SKM-1 (cell line): ENCODE measurements at regions not wholly inside any gene's neighbourhood (a gene's known extent, or its start where the extent isn't known, plus 50 kb on each side); places are given as distances from the start of the nearest gene placed in this dataset.
A peak's percentile ranks its signal among the peaks of the same experiment; 100 is the strongest.

Experiments used
- DNase-seq: peaks from one replicate; lab custom pipeline; 2025; ENCODE audit not compliant: unreplicated experiment; lab: John Stamatoyannopoulos, UW

DNA sequence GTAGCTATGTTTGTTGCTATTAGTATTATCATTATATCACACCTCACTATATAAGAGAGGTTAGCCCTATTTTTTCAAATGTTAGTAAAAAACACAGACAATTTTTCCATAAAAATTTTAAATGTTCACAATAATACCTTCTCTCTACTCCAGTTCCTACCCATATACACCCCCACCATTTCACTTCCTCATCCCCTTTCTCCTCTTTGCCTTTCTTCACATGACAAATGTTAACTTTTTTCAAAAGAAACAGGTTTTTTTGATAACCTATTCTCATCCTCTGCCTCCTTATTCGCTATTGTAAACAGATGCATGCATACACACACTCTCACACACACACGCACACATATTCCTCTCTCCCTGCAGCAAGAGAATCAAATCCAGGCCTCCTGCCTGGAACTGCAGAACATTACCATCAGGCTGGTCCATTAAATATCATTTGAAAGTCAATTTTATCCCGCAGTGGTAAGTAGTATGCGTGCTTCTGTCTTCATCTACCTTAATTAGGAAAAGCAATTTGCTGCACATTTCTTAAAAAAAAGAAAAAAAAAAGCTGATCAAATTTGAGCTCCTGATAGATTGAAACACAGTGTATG is 55.5 kb downstream of the MID1IP1 start:
- no peak for DNase-seq

DNA sequence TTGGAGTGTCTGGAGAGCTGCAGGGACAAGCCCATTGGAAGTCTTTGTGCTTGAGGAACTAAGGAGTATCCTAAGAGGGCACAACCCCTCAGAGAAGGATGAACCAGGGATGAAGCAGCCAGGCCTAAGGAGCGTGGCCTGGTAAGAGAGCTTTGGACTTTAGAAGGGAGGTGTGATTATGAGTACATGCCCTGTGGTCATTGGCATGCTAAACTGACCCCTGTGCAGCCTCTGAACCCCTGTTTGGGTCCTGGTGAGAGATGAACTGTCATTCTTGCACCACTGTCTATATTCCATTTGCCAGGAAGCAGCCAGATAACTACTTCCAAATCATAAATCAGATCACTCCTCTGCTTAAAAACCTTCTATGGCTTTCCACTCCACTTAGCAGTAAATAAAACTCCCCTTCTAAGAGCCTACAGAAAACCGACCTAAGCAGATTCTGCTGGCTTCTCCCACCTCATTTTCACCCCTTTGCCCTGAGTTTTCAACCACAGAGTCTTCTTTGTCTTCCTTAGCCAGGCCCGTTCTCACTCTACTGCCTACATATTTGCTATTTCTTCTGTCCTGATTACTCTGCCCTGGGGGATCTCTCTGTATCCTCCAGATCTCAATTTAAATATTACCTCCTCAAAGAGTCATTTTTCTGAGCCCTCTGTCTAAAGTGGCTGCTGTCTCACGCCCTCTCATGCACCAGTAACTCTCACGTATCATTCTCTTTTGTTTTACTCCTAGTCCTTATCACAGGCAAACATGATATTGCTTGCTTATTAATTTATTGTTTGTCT is 56.7 kb downstream of the MID1IP1 start:
- DNase-seq = no peak

DNA sequence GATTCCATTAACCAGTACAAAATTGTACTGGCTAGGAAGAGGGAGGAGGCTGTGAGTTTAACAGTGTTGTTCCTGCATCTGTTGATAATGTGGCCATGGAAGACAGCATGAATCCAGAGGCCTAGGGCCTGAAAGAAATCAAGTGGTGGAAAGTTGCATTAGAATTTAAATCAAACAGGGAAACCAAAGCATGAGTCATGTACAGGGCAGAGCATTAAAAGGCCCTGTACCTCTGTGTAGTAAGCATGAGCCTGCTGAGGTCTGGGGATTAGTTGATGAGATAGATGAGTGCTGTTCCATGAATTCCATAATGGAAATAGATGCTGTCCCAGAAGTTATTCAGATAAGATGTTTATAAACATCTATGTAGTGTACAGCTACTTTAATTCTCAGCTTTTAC is 58.3 kb downstream of the MID1IP1 start:
- DNase-seq = no peak

DNA sequence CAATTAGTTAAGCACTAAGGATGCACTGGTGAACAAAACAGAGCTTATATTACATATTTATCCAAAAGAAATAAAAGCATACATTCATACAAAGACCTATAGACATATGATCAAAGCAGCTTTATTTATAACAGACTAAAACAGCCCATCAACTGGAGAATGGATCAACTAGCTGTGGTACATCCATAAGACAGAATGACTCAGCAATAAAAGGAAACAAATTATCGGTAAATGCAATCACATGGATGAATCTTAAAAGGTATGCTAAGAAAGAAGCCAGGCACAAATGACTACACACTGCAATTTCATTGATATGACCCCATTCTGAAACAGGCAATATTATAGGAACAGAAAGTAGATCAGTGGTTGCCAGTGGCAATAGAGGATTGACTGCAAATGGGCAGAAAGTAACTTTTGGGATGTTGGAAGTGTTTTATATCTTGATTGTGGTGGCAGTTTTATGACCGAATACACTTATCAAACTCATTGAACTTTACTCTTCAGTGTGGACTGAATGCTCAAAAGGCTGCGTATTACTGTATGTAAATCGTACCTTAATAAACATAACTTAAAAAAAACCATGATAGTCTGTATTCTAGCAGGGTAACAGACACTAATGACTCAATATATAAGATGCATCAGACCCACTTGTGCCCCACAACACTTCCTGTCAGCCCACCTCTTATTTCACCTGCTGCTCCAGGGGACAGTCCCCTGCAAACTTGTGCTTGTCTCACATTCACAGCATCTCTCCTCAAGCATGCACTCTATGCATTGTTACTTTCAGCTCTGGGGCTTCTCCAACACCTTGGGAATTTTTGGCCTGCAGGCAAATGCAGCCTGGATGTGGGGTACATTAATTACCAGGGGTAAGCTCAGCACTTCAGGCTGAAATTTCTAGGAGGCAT is 59.1 kb downstream of the MID1IP1 start:
- no peak for DNase-seq

DNA sequence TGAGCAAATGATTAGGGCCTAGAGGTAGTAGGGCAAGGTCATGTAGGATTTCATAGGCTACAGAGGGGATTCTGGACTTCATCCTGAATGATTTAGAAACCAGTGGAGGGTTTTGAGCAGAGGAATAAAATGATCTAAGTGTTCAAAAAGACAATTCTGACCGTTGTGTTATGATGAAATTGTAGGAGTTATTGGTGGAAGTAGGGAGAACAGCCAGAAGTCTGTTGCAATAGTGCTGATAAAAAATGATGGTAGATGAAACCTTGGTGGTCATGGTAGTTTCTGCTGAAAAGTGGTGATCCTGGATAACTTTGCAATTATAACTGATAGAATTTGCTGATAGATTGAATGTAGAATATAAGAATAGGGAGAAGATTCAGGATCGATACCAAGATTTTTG is 60.2 kb downstream of the MID1IP1 start:
- no peak for DNase-seq

DNA sequence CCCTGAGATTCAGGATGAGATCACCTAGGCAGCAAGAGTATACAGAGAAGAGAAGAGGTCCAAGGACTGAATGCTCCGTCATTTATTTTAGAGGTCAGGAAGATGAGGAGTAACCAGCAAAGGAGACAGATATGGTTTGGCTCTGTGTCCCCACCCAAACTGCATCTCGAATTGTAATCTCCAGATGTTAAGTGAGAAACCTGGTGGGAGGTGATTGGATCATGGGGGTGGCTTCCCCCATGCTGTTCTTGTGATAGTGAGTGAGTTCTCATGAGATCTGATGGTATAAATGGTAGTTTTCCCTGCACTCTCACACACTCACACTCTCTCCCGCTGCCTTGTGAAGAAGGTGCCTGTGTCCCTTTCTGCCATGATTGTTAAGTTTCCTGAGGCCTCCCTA is 60.8 kb downstream of the MID1IP1 start:
- DNase-seq = no peak

DNA sequence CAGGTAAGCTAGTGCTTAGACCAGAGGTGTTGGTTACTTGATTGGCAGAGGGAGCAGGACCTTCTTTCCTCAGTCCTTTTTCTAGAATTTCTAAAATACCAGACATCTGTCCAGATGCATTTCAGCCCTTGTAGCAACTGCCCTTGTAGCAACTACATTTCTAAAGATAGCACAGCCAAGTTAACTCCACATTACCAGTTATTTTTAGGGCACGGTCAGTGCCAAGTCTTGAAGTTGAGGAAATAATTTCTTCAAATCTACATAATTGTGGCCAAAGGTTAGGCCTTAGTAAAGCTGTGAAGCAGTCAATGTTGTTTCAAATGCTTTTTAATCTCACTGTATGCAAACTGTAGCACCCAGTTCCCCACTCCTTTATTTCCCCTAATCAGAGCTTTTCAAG is 62.9 kb downstream of the MID1IP1 start:
- DNase-seq = no peak

DNA sequence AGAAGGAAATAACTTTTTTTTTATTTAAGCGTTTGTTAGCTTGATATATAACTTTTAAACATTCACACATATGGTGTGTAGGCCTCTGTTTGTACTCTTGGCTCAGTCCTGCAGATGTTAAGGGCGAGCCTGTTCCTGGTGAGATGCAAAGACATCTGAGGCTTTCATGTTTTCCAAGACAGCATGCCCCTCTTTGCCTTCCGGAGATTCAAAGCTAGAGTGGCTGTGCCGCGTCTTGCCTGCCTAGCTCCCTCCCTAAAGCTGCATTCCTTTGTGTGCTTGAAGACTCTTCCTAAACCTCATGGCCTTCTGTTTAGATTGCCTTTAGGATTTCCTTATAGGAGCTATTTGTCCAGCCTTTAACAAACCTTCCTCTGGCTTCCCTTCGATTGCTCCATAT is 67.1 kb downstream of the MID1IP1 start:
- DNase-seq = no peak

DNA sequence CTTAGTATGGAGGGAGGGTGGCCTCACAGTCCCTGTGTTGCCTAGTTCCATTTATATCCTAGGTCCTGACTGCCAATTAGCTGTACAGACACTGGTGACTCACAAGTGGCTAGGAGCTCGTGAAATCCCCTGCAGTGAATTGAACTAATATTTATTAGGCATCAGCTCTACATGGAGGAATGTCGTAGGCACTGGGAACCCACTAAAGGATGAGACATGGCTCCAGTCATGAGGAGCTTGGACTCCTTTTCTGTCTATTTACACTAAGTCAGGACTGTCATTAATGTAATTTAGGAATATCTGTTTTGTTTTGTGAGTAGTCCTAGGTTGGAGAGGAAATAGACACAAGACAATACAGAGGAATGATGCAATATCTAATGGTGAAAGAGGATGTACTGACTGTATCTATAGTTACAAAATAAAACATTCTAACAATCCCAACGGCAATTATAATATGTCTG is 67.7 kb downstream of the MID1IP1 start:
- peak; percentile 54 for DNase-seq

DNA sequence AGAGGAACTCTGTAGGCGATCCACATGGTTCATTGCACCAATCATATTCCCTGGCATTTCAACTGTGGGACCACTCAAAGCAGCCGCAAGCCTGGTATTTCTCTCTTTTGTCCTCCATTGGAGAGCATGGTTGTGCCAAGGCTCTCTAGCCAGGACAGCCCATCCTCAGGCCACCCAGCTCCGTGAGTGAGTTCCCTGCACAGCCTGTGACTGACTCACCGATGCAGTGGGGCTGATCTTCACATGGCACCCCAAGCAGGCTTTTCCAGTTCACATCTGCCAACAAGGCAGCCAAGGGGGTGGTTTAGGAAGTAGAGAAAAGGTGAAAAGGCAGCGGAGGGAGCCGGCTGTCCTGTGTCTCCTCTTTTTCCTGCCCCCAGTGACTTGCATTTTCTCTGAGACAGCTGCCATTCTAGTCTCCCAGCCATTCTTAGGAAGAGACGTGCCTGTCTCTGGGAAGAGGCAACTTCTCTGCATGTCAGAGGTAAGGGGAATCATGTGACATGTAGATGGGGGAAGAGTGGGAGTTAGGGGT is 69.2 kb downstream of the MID1IP1 start:
- no peak for DNase-seq

DNA sequence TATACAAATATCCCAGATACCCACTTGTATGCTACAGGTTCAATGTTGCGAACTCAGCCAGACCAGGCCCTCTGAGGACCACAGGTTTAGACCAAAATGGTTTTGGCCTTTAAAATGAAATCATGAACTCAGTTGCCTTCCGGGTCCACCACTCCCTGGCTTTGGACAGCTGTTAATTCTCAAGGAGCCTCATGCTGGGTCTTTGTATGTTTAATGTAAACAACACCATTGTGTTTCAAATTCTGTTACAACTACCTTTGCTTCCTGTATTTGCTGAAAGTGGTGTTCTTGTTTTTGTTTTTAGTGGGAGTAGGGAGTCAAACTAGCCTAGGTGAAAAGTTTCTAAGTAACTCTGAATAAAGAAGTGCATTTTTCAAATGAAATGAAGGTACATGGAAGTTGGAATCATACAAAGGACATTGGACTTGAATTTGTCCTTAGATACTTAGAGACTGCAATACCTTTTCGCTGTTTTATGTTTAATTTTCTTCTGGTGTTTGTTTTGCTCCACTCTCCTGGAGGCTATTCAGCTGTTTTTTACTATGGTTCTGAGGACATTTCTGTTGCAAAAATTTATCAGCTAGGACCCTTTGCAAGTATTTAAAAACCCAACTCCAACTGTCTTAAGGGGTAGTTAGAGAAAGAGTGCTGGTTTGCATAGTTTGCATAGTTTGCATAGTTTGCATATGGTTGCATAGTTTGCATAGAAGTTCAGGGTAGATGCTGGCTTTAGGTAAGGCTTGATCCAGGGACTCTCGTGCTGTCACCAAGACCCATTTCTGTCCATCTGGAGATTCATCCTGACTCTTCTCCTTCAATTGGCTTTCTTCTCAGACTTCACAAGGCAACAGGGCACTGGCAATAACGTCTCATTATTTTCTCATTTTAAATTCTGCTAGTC is 70.1 kb downstream of the MID1IP1 start:
- no peak for DNase-seq

DNA sequence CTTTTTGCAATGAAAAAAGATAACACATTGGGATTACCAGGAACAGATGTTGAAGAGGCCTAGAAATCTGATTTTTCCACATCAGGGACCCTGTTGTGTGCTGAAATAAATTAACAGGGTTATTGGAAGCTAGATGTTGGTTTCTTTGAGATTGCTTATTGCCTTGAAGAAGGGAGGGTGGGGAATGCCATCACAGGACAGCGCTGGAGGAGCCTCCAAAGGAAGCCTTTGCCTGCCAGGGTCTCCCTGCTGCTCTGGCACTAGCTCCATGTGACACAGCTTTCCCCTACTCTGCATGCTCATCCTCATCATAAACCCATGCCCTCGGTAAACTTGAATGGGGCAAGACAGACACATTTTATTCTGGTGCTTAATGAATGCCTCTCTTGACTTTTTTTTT is 76.1 kb downstream of the MID1IP1 start:
- no peak for DNase-seq

DNA sequence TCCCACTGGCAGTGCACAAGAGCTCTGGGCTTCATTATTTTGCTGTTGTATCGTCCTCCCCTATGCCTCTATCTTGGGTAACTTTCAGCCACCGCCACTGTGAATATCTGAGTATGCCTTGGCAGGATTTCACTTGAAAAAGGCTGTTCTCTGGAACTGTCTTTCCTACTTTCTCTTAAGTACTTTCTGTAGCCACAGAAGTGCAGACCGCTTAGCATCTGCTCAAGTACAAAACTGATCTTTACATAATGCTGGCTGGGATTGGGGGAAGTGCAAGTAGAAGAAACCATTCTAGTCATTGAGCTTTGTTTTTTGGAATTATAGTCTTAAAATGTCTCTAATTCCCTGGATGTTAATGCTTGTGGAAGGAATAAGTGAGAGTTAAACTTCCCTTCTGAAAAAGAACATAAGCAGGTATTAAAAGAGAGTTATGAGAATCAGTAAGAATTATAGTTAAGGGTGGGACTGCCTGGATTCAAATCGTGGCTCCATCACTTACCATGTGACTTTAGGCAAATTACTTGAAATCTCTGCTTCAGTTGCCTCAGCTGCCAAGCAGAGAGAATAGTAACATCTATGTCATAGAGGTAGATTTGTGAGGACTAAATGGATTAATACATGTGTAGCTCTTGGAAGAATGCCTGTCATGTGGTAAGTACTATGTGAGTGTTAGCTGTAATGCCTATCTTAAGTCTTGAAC is 77.5 kb downstream of the MID1IP1 start:
- DNase-seq = no peak

DNA sequence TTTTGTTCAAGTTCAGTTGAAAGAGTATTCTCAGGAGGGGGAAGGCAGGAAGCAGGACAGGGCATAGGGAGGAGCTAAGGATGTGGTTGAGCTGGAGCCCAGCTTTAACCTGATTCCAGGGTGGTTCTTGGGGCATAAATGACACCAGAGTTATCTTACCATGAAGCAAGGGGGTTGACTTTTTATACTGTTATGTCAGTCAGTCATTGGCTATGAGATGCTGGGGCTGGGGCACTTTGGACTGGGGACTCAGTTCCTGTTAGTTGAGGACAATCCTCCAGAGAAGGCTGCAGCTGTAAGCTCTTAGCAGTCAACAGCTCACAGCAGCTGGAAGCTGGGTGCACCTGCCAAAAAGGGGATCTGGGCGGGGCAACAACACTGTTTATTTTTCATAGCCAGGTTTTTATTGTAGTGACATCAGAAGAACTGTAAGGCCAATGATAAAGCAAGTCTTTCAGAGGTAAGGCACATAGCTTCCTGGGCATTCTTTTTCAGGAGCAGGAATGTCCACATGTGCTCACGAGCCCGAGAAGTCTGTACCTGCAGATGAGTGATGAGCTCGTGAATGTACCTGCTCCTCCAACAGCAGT is 78.5 kb downstream of the MID1IP1 start:
- no peak for DNase-seq

DNA sequence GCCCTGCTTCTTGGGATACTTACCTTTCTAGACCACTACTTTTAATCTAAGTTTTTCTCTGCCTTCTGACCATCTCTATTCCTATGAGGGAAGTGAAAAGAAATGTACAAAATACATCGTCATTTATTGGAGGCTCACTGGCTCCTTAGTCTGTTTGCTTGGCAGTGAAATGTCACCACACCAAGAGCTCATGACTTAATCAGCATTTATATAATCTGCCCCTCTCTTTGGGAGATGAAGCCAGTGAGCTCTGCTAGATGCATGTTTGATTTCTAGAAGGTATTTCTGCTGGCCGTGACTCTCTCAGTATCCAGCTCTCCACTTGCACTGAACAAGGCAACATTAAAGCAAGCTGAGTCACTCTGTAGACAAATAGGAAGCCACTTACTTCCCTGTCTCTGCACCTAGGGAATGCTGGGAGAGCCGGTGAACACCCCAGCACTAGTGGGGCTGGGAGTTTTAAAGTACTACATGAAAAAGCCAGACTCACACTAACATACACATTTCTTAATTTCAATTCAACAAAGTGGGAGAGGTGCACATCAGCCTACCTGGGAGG is 79.1 kb downstream of the MID1IP1 start:
- no peak for DNase-seq

DNA sequence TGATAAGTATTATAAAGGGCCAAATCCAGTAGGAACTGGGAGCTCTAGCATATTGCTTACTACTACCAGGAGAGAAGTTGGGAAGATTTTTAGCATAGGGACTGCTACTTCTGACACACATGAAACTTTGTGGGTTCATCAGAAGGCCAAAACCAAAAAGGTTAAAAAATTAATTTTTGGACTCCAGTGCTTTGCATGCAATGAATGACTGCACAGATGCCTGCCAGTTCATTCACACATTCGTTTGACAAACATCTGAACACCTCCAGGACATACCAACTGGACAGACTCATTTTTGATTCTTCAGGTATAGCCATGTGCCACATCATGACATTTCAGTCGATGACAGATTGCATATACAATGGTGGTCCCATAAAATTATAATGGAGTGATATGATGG is 79.8 kb downstream of the MID1IP1 start:
- DNase-seq = no peak

DNA sequence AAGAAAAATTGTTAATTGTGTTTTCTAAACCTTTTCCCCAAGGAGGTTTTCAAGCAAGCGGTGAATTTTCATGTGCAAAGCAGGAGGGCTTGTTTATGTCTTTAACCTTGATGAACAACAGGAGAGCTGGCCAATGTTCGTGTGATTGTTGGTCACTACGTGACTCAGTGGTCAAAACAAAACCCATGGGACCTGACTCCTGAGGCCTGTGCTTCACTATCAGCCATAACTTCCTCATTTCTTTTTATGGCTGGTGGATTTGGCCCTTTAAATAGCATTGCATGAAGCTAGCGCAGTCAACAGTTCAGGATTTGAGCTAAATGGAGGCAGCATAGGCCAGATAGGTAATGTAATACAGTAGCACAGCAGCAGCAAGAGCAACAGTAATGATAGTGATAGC is 80.5 kb downstream of the MID1IP1 start:
- no peak for DNase-seq

DNA sequence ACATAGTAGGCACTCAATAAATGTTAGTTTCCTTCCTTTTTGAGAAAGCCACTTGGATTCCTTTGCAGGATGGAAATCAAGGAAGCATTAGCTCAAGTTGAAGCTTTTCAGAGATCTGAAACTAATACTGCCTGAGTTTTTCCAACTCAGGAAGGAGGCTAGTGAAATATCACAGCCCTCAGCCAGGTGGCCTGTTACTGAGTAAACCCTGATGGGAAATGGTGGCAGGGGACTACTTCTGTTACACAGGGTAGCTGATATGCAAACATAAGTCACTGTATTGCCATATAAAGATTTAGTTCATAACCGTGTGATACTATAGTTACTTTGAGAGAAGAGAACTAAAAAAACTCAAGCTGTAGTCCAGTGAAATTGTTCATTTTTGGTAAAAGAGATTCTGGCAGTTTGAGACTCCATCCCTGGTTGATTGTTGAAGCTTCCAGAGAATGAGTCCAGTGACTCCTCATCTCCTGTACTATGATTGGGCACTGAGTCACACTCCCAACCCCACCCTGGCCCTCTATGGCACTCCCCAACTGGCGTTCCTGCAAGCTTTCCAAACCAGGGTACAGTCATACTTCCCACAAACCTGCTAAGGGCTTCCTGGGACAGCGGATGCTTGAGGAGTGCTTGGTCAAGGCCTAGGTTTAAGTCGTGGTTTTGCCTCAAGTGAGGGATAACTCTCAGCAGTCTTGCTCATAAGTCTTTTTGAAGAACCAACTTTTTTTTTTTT is 81.8 kb downstream of the MID1IP1 start:
- no peak for DNase-seq

DNA sequence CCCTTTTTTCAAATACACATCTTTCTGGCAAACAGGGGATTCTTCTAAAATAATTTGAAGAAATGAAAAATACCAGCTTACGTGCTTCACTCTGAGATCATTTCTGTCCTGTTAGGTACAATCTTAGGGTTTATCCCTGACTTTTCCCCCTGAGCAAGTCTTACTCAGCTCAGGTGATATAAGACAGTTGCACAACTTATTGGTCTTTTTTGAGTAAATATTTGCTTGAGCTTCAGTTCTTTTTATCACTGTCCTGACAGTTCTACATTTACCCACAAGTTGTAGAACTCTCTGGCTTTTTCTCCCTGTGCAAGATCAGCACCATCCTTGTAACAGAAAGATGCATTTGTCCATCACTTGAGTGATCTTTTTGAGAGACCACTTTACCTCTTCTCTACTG is 84.9 kb downstream of the MID1IP1 start:
- DNase-seq = no peak
